GM18519 (cell line): ENCODE measurements at regions not wholly inside any gene's neighbourhood (a gene's known extent, or its start where the extent isn't known, plus 50 kb on each side); places are given as distances from the start of the nearest gene placed in this dataset.

Experiments
- ATAC-seq: cut with Tn5 transposase; IDR thresholded peaks from one replicate; pipeline ENCODE4 v1.9.1; 2021; ENCODE audit warnings: mild to moderate bottlenecking, moderate library complexity; ENCODE audit not compliant: unreplicated experiment, low FRiP score

- ATAC-seq: no peak
These were observed 265.7 kb upstream of the FAM241A start for GRCh38 chr4:111879539-111879938.

- no peak for ATAC-seq
These were observed 265.1 kb upstream of the FAM241A start for GRCh38 chr4:111880116-111880515.

DNA sequence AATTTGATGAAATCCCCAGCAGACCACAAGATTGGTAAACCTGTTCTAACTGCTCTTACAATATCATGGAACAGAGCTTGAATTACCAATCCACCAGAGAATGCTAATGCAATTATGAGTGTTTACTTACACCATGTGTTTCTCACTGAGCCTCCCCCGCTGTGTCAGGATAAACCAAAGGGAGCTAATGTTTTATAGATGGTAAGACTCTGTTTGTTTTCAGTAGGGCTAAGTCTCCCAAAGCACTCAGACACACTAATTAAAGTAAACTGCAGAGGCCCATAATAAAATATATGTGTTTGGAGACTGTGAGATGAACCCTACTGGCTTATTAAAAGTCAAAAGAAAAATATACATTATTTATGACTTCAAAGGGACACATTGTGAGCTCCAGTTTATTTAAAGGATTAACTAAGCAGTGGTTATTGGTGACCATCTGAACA lies 261.7 kb upstream of the FAM241A start:
- no peak for ATAC-seq

DNA sequence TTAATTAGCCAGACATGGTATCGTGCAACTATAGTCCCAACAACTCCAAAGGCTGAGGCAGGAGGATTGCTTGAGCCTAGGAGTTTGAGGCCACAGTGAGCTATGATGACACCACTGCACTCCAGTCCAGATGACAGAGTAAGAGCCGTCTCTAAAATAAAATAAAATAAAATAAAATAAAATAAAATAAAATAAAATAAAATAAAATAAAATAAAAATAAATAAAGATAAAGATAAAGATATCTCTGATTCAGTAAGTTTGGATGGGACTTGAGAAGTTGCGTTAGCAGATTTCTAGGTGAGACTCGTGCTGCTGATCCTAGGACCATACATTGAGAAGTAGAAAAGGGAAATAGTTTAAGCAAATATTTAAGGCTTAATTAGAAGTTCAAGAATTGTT lies 254.8 kb upstream of the FAM241A start:
- ATAC-seq: no peak

DNA sequence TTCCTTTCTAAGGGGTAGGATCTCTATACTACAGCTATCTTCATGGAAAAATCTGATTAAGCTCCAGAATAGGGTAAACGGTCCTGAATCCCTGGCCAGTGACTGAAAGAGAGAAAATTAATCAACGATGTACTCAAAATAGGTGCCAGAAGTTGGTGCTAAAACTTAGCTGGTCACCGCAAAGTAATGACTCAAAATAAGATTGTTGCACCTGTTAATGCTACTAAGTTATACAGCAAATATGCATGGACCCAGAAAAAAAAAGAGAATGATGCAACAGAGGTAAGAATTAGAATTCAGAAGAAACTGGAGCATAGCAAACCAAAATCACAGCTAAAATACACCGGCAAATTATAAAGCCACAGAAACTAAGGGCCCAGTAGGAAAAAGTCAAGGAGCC lies 239.7 kb upstream of the FAM241A start:
- ATAC-seq: peak; percentile 82

DNA sequence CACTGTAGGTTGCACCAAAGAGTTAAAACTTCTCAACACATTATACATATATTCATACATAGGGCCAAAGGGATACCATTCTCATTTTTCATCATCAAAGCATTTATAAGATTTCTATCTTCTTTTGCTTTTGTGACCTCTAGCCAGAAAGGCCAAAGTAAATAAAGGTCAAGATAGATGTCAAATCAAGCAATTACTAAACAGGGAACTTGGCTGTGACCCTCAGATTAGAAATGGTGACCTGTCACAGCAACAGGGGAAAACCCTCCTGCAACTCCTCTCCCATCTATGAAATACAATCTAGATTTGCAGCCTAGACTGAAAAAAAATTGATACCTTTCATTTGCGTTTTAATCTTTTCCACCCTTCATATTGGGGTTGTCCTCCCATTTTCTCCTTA lies 225.6 kb upstream of the FAM241A start:
- no peak for ATAC-seq

- ATAC-seq: no peak
These were observed 223.5 kb upstream of the FAM241A start for GRCh38 chr4:111921714-111922113.

- ATAC-seq: no peak
These were observed 221.5 kb upstream of the FAM241A start for GRCh38 chr4:111923786-111924185.

- no peak for ATAC-seq
These were observed 220.6 kb upstream of the FAM241A start for GRCh38 chr4:111924696-111925095.

- ATAC-seq: peak; percentile 98
These were observed 214.6 kb upstream of the FAM241A start for GRCh38 chr4:111930659-111931058.

DNA sequence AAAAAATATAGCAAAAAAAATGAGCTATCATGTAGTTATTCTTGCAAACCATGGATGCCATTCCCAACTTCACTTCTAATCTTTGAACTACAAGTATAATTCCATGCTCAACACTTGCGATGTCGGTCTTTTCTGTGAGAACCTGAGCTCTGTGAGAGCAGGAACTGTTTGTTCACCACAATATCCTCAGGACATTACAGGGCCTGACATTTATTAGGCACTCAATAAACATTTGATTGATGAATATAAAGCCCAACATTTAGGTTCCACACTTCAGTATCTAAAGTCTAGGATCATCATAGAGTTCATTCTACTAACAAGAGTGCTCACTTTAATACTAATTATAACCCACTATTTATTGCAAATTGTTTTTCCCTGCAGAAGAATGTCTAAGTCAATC lies 211.6 kb upstream of the FAM241A start:
- ATAC-seq: no peak

- ATAC-seq: no peak
These were observed 210.9 kb upstream of the FAM241A start for GRCh38 chr4:111934314-111934713.

DNA sequence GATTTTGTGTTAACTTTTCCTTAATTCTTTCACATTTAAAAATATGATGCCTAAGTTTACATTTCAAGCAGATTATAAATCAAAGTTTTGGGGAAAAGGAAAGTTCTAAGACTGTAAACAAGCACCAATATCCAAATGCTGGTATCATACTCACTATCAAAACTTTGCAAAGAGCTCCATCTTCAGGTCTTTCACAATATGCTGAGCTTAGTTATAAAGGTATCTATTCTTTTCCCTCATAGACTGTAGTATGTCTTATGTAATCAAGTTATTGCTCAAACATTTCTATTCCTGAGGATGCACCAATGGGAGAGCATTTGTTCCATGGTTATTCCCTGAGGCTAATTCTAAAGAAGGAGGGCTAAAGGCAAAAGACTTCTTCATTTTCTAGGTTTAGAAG lies 207.9 kb upstream of the FAM241A start:
- peak; percentile 86 for ATAC-seq

GRCh38 chr4:111941957-111942356 lies 203.3 kb upstream of the FAM241A start:
- no peak for ATAC-seq

DNA sequence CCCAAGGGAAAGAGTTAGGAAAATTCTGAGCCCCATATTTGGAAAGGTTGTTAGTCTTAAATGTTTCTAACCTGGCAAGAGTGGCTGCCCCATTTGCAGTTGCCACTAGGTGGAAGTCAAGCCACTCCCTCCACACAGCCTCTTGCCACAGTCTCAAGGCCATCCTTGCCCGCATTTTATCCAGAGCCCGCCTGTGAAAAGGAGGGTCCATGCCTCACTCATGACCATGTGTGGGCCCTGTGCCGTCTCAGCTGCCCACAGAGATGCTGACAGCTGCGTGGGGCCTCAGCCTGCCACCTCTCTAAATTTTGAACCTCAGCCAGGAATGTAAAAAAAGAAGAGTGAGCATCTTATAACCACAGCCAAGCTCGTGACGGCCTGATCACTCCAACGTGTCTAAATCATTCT lies 201.5 kb upstream of the FAM241A start:
- ATAC-seq: peak; percentile 84

DNA sequence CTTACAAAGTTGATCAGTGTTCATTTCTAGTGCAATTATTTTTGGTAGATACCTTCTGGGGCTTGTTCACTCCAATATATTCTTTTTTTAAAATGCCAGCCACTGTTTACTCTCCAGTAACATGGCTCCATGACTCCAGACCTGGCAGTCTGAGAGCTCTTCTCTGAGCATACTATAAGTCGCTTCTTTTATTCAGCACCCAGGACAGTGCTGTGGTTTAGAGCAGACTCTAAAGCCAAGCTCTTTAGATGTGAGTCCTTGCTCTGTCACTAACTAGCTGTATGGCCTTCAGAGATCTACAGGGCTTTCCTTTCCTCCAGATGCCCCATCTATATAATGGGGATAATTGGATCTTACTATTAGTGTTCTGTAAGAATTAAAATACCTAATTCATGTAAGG lies 200.2 kb upstream of the FAM241A start:
- no peak for ATAC-seq

- no peak for ATAC-seq
These were observed 198.5 kb upstream of the FAM241A start for GRCh38 chr4:111946800-111947199.

DNA sequence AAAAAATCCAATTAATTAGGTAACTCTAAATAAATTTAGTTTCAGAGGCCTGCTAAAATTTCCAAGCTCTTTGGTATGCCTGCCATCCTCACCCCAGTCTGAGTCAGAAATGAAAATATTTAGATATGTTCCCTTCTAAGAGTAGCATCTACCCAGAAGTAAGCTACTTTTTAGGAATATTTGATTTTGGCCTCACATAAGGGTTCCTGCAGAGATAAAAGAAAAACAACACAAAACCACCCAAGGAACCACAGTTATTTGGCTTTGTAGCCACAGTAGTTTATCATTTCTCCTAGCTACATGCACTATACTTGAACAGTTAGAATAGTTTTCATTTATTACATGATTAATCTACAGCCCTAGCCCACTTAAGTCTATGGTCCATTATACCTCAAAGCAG lies 192.6 kb upstream of the FAM241A start:
- no peak for ATAC-seq

DNA sequence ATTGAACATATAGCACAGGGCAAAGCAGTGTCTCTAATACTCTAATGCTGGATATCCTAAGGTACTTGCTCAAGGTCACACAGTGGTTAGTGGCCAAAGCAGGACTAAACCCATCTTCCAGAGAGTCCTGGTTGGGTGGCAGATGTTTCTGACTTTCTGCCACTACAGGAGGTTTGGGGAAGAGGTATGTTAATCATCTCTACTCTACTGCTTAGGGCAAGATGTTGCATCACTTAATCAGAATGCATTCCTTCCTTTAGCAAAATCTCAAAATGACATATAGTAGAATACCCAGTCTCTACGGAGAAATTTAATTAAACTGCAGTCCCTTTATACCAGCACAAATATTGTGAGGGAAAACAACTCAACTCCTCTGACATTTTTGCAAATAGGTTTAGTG lies 190.7 kb upstream of the FAM241A start:
- ATAC-seq: no peak

- ATAC-seq: no peak
These were observed 190.3 kb upstream of the FAM241A start for GRCh38 chr4:111955001-111955400.

- ATAC-seq: no peak
These were observed 188.1 kb upstream of the FAM241A start for GRCh38 chr4:111957116-111957515.

DNA sequence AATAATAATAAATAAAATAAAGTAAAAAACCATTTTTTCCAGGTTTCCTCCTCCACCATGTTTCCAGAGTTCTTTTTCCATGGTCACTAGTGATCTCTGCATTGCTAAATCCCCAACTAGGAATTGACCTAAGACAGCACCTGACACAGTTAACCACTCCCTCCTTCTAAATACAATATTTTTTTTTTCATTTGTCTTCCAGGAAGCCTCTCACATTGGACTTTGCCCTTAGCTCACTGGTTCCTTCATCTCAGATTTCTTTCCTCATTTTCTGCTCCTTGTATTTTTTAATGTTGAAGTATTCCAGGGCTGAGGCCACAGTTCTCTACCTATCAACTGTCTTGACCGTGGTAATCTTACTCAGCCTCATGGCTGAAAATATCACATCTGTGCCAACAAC lies 187.3 kb upstream of the FAM241A start:
- no peak for ATAC-seq

DNA sequence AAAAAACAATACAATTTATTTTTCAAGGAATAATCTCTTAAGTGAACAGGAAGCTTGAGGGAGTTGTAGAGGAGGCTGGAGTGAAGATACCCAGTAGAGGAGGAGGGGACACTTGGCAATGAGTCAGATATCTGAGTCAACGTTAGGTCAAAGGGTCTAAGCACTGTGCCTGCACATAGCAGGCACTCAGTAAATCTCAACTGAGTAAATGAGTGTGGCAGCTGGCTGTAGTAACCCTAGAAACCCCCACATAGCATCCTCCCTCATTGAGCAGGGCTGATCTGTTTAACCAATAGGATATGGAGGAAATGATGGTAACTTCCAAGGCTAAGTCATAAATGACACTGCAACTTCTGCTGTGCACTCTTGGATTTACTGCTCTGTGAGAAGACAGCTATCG lies 186.0 kb upstream of the FAM241A start:
- no peak for ATAC-seq
